ENCODE measurements at regions not wholly inside any gene's neighbourhood (a gene's known extent, or its start where the extent isn't known, plus 50 kb on each side); places are given as distances from the start of the nearest gene placed in this dataset.

GRCh38 chr12:38113991-38114390, 202.6 kb upstream of the ALG10B start:
- TF ChIP-seq EZH2 (IDR thresholded peaks at IDR 0.05; ENCODE audit: insufficient read depth, poor library complexity, severe bottlenecking), result no peak
- no peak for TF ChIP-seq EZH2phosphoT487 (IDR thresholded peaks at IDR 0.05; ENCODE audit: insufficient read depth, low read depth)

Data from GM23248 (cell line).